Upper lobe of left lung (tissue), 6 donors: ENCODE measurements at regions not wholly inside any gene's neighbourhood (a gene's known extent, or its start where the extent isn't known, plus 50 kb on each side); places are given as distances from the start of the nearest gene placed in this dataset.
A peak's percentile ranks its signal among the peaks of the same experiment; 100 is the strongest.

Experiments
- ATAC-seq, 2 donors: fragments of 200-7000 bp; cut with Tn5 transposase; one replicate each; pipeline ENCODE4 v1.9.1; 2022; ENCODE audit warnings: mild to moderate bottlenecking in 2 of 2, moderate library complexity in 2 of 2; ENCODE audit not compliant: low FRiP score in 2 of 2
- DNase-seq, 2 donors: peaks; one replicate each; pipeline ENCODE4 v3.0.0-alpha.2; 2019 to 2020
- H3K27ac ChIP-seq, 4 donors: fragments of 200-600 bp; sonication (generic); one replicate each; pipeline ENCODE4 v1.5.1; 2016 to 2019
- H3K27me3 ChIP-seq, 4 donors: fragments of 200-600 bp; sonication (generic); one replicate each; pipeline ENCODE4 v1.5.1; 2017 to 2019
- H3K36me3 ChIP-seq, 4 donors: fragments of 200-600 bp; sonication (generic); one replicate each; pipeline ENCODE4 v1.5.1; 2016 to 2019
- H3K4me1 ChIP-seq, 4 donors: fragments of 200-600 bp; sonication (generic); one replicate each; pipeline ENCODE4 v1.5.1; 2018 to 2019
- H3K4me3 ChIP-seq, 4 donors: fragments of 200-600 bp; sonication (generic); one replicate each; pipeline ENCODE4 v1.5.1; 2017 to 2019; ENCODE audit warnings: mild to moderate bottlenecking in 2 of 4, moderate library complexity in 1 of 4
- H3K9me3 ChIP-seq, 4 donors: fragments of 200-600 bp; sonication (generic); one replicate each; pipeline ENCODE4 v1.5.1; 2018 to 2019
- CTCF ChIP-seq, 6 experiments: fragments of 450-650 bp in 4 of 6; fragments of 200-600 bp in 2 of 6; sonication (generic) in 2 of 6; IDR thresholded peaks; one replicate each; pipeline ENCODE4 v1.5.1; 2016 to 2019; ENCODE audit warnings: antibody characterized with exemption in 6 of 6
- EP300 ChIP-seq, 4 donors: sonication (generic); formaldehyde crosslinking; IDR thresholded peaks; one replicate each; pipeline ENCODE4 v1.5.1; 2017; ENCODE audit warnings: antibody characterized with exemption in 4 of 4, control low read depth in 2 of 4
- POLR2A ChIP-seq, 4 donors: fragments of 450-650 bp; IDR thresholded peaks; one replicate each; pipeline ENCODE4 v1.5.1; 2016 to 2017; ENCODE audit warnings: antibody characterized with exemption in 4 of 4, mild to moderate bottlenecking in 2 of 4
- POLR2AphosphoS5 ChIP-seq, 2 donors: sonication (generic); formaldehyde crosslinking; IDR thresholded peaks; one replicate each; pipeline ENCODE4 v1.5.1; 2017; ENCODE audit warnings: antibody characterized with exemption in 2 of 2
- WGBS, 2 donors: methylation state at CpG; one replicate each; pipeline ENCODE4 v1.1.5; 2017 to 2018; 5-methylcytosine and 5-hydroxymethylcytosine counted together
- donor health status: DM: no; HTN: no; CAD: no; lungs with moderate emphysema.
- donor health status: DM: no; HTN: yes; CAD: no; lungs with severe emphysema.

GRCh38 chr12:114241973-114242434 is 163.9 kb downstream of the TBX5 start:
- H3K4me3 ChIP-seq: no peak overlapping the region
- no peaks in the 10 kb centered on the region for H3K27me3 ChIP-seq
- H3K9me3 ChIP-seq: no peaks in the 10 kb centered on the region
- no peak overlapping the region for H3K27ac ChIP-seq
- DNase-seq: no peak
- TF ChIP-seq CTCF (IDR thresholded peaks at IDR 0.05): no peak
- no peak for TF ChIP-seq EP300 (IDR thresholded peaks at IDR 0.05)
- TF ChIP-seq POLR2A (IDR thresholded peaks at IDR 0.05): no peak
- no peak for TF ChIP-seq POLR2AphosphoS5 (IDR thresholded peaks at IDR 0.05)
- H3K36me3 ChIP-seq: no peaks in the 10 kb centered on the region
- no peaks in the 10 kb centered on the region for H3K4me1 ChIP-seq
- WGBS, 2 donors: 73 to 81% methylated on average over 4 of the region's 4 CpGs
- no peak for ATAC-seq

- TF ChIP-seq POLR2A (IDR thresholded peaks at IDR 0.05) (no peak), EP300 (IDR thresholded peaks at IDR 0.05) (no peak), POLR2AphosphoS5 (IDR thresholded peaks at IDR 0.05) (no peak), CTCF (IDR thresholded peaks at IDR 0.05) (no peak)
- Histone ChIP-seq H3K4me3 (no peak overlapping the region), H3K27me3 (no peaks in the 10 kb centered on the region), H3K9me3 (no peaks in the 10 kb centered on the region), H3K4me1 (no peaks in the 10 kb centered on the region), H3K27ac (no peak overlapping the region), H3K36me3 (no peaks in the 10 kb centered on the region)
- ATAC-seq: no peak
- WGBS, 2 donors: 48 to 61% methylated on average over 11 to 12 of the region's 12 CpGs
- peak in 1 of 2 donors; percentile 57 for DNase-seq
Measured at GRCh38 chr12:114240288-114240687, 165.7 kb downstream of the TBX5 start.

- H3K4me1 ChIP-seq: no peaks in the 10 kb centered on the region
- DNase-seq (no peak), ATAC-seq (peak in 1 of 2 donors; percentile 50)
- no peaks in the 10 kb centered on the region for H3K36me3 ChIP-seq
- no peaks in the 10 kb centered on the region for H3K27me3 ChIP-seq
- no peaks in the 10 kb centered on the region for H3K9me3 ChIP-seq
- 40 to 42% methylated on average over 3 to 5 of the region's 5 CpGs for WGBS, 2 donors
- TF ChIP-seq POLR2A (IDR thresholded peaks at IDR 0.05): no peak
- TF ChIP-seq EP300 (IDR thresholded peaks at IDR 0.05): no peak
- TF ChIP-seq CTCF (IDR thresholded peaks at IDR 0.05): no peak
- no peak for TF ChIP-seq POLR2AphosphoS5 (IDR thresholded peaks at IDR 0.05)
- no peak overlapping the region for H3K4me3 ChIP-seq
- no peak overlapping the region for H3K27ac ChIP-seq
Measured at GRCh38 chr12:114238808-114239207, 167.1 kb downstream of the TBX5 start.

- no peak for ATAC-seq
- no peaks in the 10 kb centered on the region for H3K36me3 ChIP-seq
- TF ChIP-seq POLR2AphosphoS5 (IDR thresholded peaks at IDR 0.05) (no peak), POLR2A (IDR thresholded peaks at IDR 0.05) (no peak), EP300 (IDR thresholded peaks at IDR 0.05) (no peak), CTCF (IDR thresholded peaks at IDR 0.05) (no peak)
- DNase-seq: no peak
- WGBS, 2 donors: 49 to 59% methylated on average over 5 of the region's 5 CpGs
- H3K4me3 ChIP-seq: no peak overlapping the region
- no peaks in the 10 kb centered on the region for H3K9me3 ChIP-seq
- no peaks in the 10 kb centered on the region for H3K4me1 ChIP-seq
- no peak overlapping the region for H3K27ac ChIP-seq
- H3K27me3 ChIP-seq: no peaks in the 10 kb centered on the region
Measured at GRCh38 chr12:114237230-114237629, 168.7 kb downstream of the TBX5 start.

GRCh38 chr12:114232187-114232586 is 173.8 kb downstream of the TBX5 start:
- no peak overlapping the region for H3K4me3 ChIP-seq
- no peaks in the 10 kb centered on the region for H3K36me3 ChIP-seq
- WGBS, 2 donors: 94 to 97% methylated on average over 2 of the region's 2 CpGs
- TF ChIP-seq CTCF (IDR thresholded peaks at IDR 0.05) (no peak), POLR2A (IDR thresholded peaks at IDR 0.05) (no peak), EP300 (IDR thresholded peaks at IDR 0.05) (no peak), POLR2AphosphoS5 (IDR thresholded peaks at IDR 0.05) (no peak)
- no peak for DNase-seq
- H3K27ac ChIP-seq: no peak overlapping the region
- no peaks in the 10 kb centered on the region for H3K4me1 ChIP-seq
- ATAC-seq: no peak
- no peaks in the 10 kb centered on the region for H3K9me3 ChIP-seq
- H3K27me3 ChIP-seq: no peaks in the 10 kb centered on the region
